HG02610 (cell line): ENCODE measurements at regions not wholly inside any gene's neighbourhood (a gene's known extent, or its start where the extent isn't known, plus 50 kb on each side); places are given as distances from the start of the nearest gene placed in this dataset.
"Not testable (repeated sequence)": the region's sequence is repeated elsewhere in the genome, so short reads cannot be mapped to it uniquely, and the experiment has no call there.

ENCODE experiments used
- ATAC-seq: cut with Tn5 transposase; IDR thresholded peaks from one replicate; pipeline ENCODE4 v1.9.1; 2021; ENCODE audit warnings: mild to moderate bottlenecking, moderate library complexity; ENCODE audit not compliant: unreplicated experiment

- ATAC-seq = not testable (repeated sequence)
Observed at GRCh38 chr10:42533866-42534265, 104.5 kb downstream of the ZNF33B start.

- no peak for ATAC-seq
Observed at GRCh38 chr10:42532996-42533395, 105.4 kb downstream of the ZNF33B start.

GRCh38 chr10:42523098-42523497, 115.3 kb downstream of the ZNF33B start:
- no peak for ATAC-seq

GRCh38 chr10:42519761-42520460, 118.5 kb downstream of the ZNF33B start:
- no peak for ATAC-seq

- ATAC-seq = no peak
Observed at GRCh38 chr10:42519079-42519478, 119.3 kb downstream of the ZNF33B start.

- ATAC-seq = no peak
Observed at GRCh38 chr10:42513921-42514320, 124.4 kb downstream of the ZNF33B start.

- ATAC-seq = no peak
Observed at GRCh38 chr10:42491801-42492200, 146.6 kb downstream of the ZNF33B start.

GRCh38 chr10:42491001-42491592, 147.3 kb downstream of the ZNF33B start:
- no peak for ATAC-seq

- ATAC-seq = no peak
Observed at GRCh38 chr10:42490368-42490767, 148.0 kb downstream of the ZNF33B start.

GRCh38 chr10:42488416-42488815, 150.0 kb downstream of the ZNF33B start:
- ATAC-seq = no peak

- no peak for ATAC-seq
Observed at GRCh38 chr10:42482411-42482810, 156.0 kb downstream of the ZNF33B start.

GRCh38 chr10:42479057-42479456, 159.3 kb downstream of the ZNF33B start:
- no peak for ATAC-seq

- no peak for ATAC-seq
Observed at GRCh38 chr10:42477170-42477569, 161.2 kb downstream of the ZNF33B start.

- ATAC-seq = no peak
Observed at GRCh38 chr10:42476101-42476500, 162.3 kb downstream of the ZNF33B start.

GRCh38 chr10:42475168-42476098, 162.9 kb downstream of the ZNF33B start:
- ATAC-seq = no peak

GRCh38 chr10:42454313-42454712, 184.1 kb downstream of the ZNF33B start:
- ATAC-seq = no peak

GRCh38 chr10:42431095-42431494, 207.3 kb downstream of the ZNF33B start:
- no peak for ATAC-seq

GRCh38 chr10:42428534-42428933, 209.8 kb downstream of the ZNF33B start:
- no peak for ATAC-seq

- ATAC-seq = no peak
Observed at GRCh38 chr10:42422911-42423310, 215.5 kb downstream of the ZNF33B start.

- ATAC-seq = no peak
Observed at GRCh38 chr10:42421812-42422211, 216.6 kb downstream of the ZNF33B start.

GRCh38 chr10:42419789-42420188, 218.6 kb downstream of the ZNF33B start:
- ATAC-seq = no peak
